B cell (primary cell): ENCODE measurements at regions not wholly inside any gene's neighbourhood (a gene's known extent, or its start where the extent isn't known, plus 50 kb on each side); places are given as distances from the start of the nearest gene placed in this dataset.

Experiments
- ATAC-seq: fragments of 200-7000 bp; cut with Tn5 transposase; one replicate; pipeline ENCODE4 v1.10.0; 2021; ENCODE audit warnings: low read depth, mild to moderate bottlenecking, moderate number of reproducible peaks, moderate library complexity
- CTCF ChIA-PET: fragments of 350-600 bp; sonication (Branson Sonifier 250); formaldehyde crosslinking; loops from one replicate; lab custom pipeline; 2021; ENCODE audit warnings: antibody characterized with exemption, inconsistent platforms; lab: Charles Lee
- POLR2A ChIA-PET: fragments of 350-600 bp; sonication (Branson Sonifier 250); formaldehyde crosslinking; loops from one replicate; lab custom pipeline; 2021; ENCODE audit warnings: antibody characterized with exemption; lab: Charles Lee
- DNase-seq: peaks from one replicate; pipeline ENCODE4 v3.0.0; 2013
- H2AFZ ChIP-seq: 2 replicates; pipeline ENCODE4 v1.6.1; 2012; ENCODE audit warnings: mild to moderate bottlenecking, low read depth, low read length; ENCODE audit not compliant: insufficient read depth, poor library complexity, severe bottlenecking
- H3K27ac ChIP-seq, 2 donors: 1 replicate in 1 of 2; 2 replicates in 1 of 2; pipeline ENCODE4 v1.5.1; 2012 to 2013; ENCODE audit warnings: low read length in 2 of 2, mild to moderate bottlenecking in 2 of 2, moderate library complexity in 1 of 2
- H3K27me3 ChIP-seq, 4 experiments: fragments of 200-600 bp in 1 of 4; sonication (generic) in 1 of 4; replicated peaks in 1 of 4; 1 replicate in 2 of 4; 2 replicates in 2 of 4; pipeline versions ENCODE4 v1.6.1 to v1.7.0; 2013 to 2016; ENCODE audit warnings: low read length in 3 of 4, mild to moderate bottlenecking in 2 of 4, mixed read lengths in 1 of 4, moderate library complexity in 1 of 4; ENCODE audit not compliant: insufficient read depth in 4 of 4, control insufficient read depth in 3 of 4; ENCODE audit errors: control extremely low read depth in 1 of 4
- H3K36me3 ChIP-seq, 2 experiments: replicated peaks in 1 of 2; 1 replicate in 1 of 2; 2 replicates in 1 of 2; pipeline versions ENCODE4 v1.6.1 to v1.7.1; 2013; ENCODE audit warnings: low read length in 1 of 2; ENCODE audit not compliant: insufficient read depth in 2 of 2, control insufficient read depth in 1 of 2; ENCODE audit errors: control extremely low read depth in 1 of 2, extremely low read depth in 1 of 2
- H3K4me1 ChIP-seq, 2 donors: fragments of 200-600 bp in 1 of 2; sonication (generic) in 1 of 2; 1 replicate in 1 of 2; 2 replicates in 1 of 2; pipeline versions ENCODE4 v1.5.1 to v1.6.1; 2013 to 2017; ENCODE audit warnings: low read length in 2 of 2; ENCODE audit not compliant: control insufficient read depth in 2 of 2, insufficient read depth in 2 of 2
- H3K4me2 ChIP-seq: replicated peaks from 2 replicates; pipeline ENCODE3; 2012; ENCODE audit warnings: mild to moderate bottlenecking, low read depth, low read length; ENCODE audit not compliant: poor library complexity, severe bottlenecking
- H3K4me3 ChIP-seq, 5 experiments: fragments of 200-600 bp in 1 of 5; sonication (generic) in 1 of 5; 1 replicate in 3 of 5; 2 replicates in 2 of 5; pipeline versions ENCODE4 v1.5.1 to v1.7.0; 2011 to 2016; ENCODE audit warnings: low read length in 4 of 5, mild to moderate bottlenecking in 4 of 5, low read depth in 2 of 5, control low read depth in 1 of 5, moderate library complexity in 1 of 5; ENCODE audit not compliant: insufficient read depth in 1 of 5; ENCODE audit errors: control extremely low read depth in 1 of 5, extremely low read depth in 1 of 5
- H3K79me2 ChIP-seq: fragments of 200-600 bp; sonication (generic); one replicate; pipeline ENCODE4 v1.6.0; 2016; ENCODE audit warnings: low read length; ENCODE audit not compliant: control insufficient read depth, insufficient read depth
- H3K9ac ChIP-seq: fragments of 200-600 bp; sonication (generic); 2 replicates; pipeline ENCODE4 v1.6.1; 2017; ENCODE audit warnings: mild to moderate bottlenecking, low read length, moderate library complexity
- H3K9me3 ChIP-seq, 3 donors: one replicate each; pipeline versions ENCODE4 v1.6.1 to v1.7.1; 2013; ENCODE audit warnings: low read length in 2 of 3; ENCODE audit not compliant: control insufficient read depth in 2 of 3, insufficient read depth in 1 of 3; ENCODE audit errors: control extremely low read depth in 1 of 3
- H4K20me1 ChIP-seq: 2 replicates; pipeline ENCODE4 v1.6.0; 2012; ENCODE audit warnings: mild to moderate bottlenecking, low read length; ENCODE audit not compliant: insufficient read depth, control insufficient read depth, poor library complexity, severe bottlenecking
- H3K27ac Mint-ChIP-seq: one replicate; pipeline ENCODE4 v1.8.0; 2021; ENCODE audit warnings: mixed read lengths
- H3K27me3 Mint-ChIP-seq: one replicate; pipeline ENCODE4 v1.8.0; 2021; ENCODE audit warnings: mixed read lengths
- H3K4me1 Mint-ChIP-seq: one replicate; pipeline ENCODE4 v1.8.0; 2021; ENCODE audit warnings: mixed read lengths
- H3K4me3 Mint-ChIP-seq: one replicate; pipeline ENCODE4 v1.8.0; 2021; ENCODE audit warnings: mixed read lengths
- H3K9me3 Mint-ChIP-seq: one replicate; pipeline ENCODE4 v1.8.0; 2022; ENCODE audit warnings: mixed read lengths; ENCODE audit not compliant: insufficient read depth
- EZH2 ChIP-seq: IDR thresholded peaks from 2 replicates; pipeline ENCODE4 v1.6.1; 2012; ENCODE audit warnings: borderline replicate concordance, low read depth, mild to moderate bottlenecking, moderate library complexity, low read length; ENCODE audit not compliant: insufficient read depth, poor library complexity, severe bottlenecking
- WGBS: methylation state at CpG from one replicate; pipeline ENCODE4 v1.1.5; 2013; ENCODE audit warnings: missing lambda C conversion rate; ENCODE audit not compliant: insufficient coverage; 5-methylcytosine and 5-hydroxymethylcytosine counted together
- intact Hi-C: fragments of 100-400 bp; cut with micrococcal nuclease; formaldehyde crosslinking; loops from one replicate; pipeline ENCODE4 v1.10.0; 2022
- TF ChIP-seq, protein P1 (sequence below): fragments of 200-600 bp; IDR thresholded peaks from one replicate; pipeline ENCODE4 v1.8.0; 2022; ENCODE audit warnings: antibody characterized with exemption, mild to moderate bottlenecking

DNA sequence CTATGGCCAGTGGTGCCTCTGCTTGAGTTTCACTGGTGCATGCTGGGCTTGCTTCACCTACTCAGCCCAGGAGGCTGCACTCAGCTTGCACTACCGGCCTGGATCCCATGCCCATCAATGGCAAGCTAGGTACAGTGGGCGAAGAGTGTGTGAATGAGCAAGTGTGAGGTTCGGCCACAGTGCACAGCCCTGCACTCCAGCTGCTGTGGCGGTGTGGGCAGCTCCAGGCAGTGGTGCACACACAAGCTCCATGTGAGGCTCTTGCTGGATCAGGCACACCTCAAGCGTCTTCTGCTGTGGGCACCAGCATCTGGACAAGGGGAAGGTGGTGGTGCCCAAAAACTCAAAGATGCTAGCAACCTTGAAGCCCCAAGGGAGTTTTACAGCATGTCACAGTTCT lies 820.9 kb upstream of the LCORL start:
- ChIA-PET POLR2A (no interaction called here), CTCF (no interaction called here)
- H3K4me1 Mint-ChIP-seq = no peaks in the 10 kb centered on the region
- Histone ChIP-seq H3K4me2 (no peak overlapping the region), H3K4me3 (no peak overlapping the region), H3K27me3 (no peaks in the 10 kb centered on the region), H4K20me1 (no peaks in the 10 kb centered on the region), H3K36me3 (no peaks in the 10 kb centered on the region), H3K9me3 (peaks cover 0 to 11% (median 2%) of the 10 kb centered on the region in 3 donors), H3K79me2 (no peaks in the 10 kb centered on the region), H3K4me1 (no peaks in the 10 kb centered on the region), H3K9ac (no peak overlapping the region), H2AFZ (no peak overlapping the region), H3K27ac (no peak overlapping the region)
- ATAC-seq (no peak), DNase-seq (no peak)
- 82% methylated on average over 5 of the region's 5 CpGs for WGBS
- H3K4me3 Mint-ChIP-seq = no peak overlapping the region
- TF ChIP-seq EZH2 = no peak
- TF ChIP-seq, protein P1, sequence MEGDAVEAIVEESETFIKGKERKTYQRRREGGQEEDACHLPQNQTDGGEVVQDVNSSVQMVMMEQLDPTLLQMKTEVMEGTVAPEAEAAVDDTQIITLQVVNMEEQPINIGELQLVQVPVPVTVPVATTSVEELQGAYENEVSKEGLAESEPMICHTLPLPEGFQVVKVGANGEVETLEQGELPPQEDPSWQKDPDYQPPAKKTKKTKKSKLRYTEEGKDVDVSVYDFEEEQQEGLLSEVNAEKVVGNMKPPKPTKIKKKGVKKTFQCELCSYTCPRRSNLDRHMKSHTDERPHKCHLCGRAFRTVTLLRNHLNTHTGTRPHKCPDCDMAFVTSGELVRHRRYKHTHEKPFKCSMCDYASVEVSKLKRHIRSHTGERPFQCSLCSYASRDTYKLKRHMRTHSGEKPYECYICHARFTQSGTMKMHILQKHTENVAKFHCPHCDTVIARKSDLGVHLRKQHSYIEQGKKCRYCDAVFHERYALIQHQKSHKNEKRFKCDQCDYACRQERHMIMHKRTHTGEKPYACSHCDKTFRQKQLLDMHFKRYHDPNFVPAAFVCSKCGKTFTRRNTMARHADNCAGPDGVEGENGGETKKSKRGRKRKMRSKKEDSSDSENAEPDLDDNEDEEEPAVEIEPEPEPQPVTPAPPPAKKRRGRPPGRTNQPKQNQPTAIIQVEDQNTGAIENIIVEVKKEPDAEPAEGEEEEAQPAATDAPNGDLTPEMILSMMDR = no peak
- no peak overlapping the region for H3K27ac Mint-ChIP-seq
- H3K27me3 Mint-ChIP-seq = no peaks in the 10 kb centered on the region
- H3K9me3 Mint-ChIP-seq = peaks cover 7% of the 10 kb centered on the region
- intact Hi-C loops = no loop called here

DNA sequence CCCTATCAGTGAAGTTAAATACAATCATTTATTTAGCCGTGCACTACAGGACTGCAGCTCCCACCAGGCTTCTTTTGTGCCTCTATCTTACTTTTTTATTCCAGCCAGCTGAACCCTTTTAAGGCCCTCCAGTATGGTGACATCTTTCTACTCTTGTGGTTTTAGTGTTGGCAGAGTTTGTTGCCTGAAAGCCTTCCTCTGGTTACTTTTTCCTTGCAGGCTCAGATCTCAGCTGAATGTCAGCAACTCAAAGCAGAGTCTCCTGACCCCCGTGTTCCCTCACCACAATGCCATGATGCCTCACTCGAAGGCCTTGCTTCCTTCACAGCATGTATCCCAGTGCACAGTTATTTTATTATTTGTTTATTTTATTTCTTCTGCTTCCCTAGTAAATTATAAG lies 818.9 kb upstream of the LCORL start:
- no peaks in the 10 kb centered on the region for H3K27me3 ChIP-seq
- Mint-ChIP-seq H3K9me3 (peaks cover 7% of the 10 kb centered on the region), H3K4me1 (no peaks in the 10 kb centered on the region), H3K4me3 (no peak overlapping the region), H3K27me3 (no peaks in the 10 kb centered on the region), H3K27ac (no peak overlapping the region)
- POLR2A ChIA-PET = no interaction called here
- no peaks in the 10 kb centered on the region for H4K20me1 ChIP-seq
- no peak overlapping the region for H3K9ac ChIP-seq
- H3K4me2 ChIP-seq = no peak overlapping the region
- H2AFZ ChIP-seq = no peak overlapping the region
- CTCF ChIA-PET = no interaction called here
- intact Hi-C loops = no loop called here
- H3K4me1 ChIP-seq = no peaks in the 10 kb centered on the region
- peaks cover 0 to 11% (median 2%) of the 10 kb centered on the region in 3 donors for H3K9me3 ChIP-seq
- DNase-seq = no peak
- no peaks in the 10 kb centered on the region for H3K36me3 ChIP-seq
- no peak for ATAC-seq
- no peak overlapping the region for H3K27ac ChIP-seq
- TF ChIP-seq, protein P1 = no peak
- TF ChIP-seq EZH2 = no peak
- 100% methylated on average over 1 of the region's 3 CpGs for WGBS
- H3K79me2 ChIP-seq = no peaks in the 10 kb centered on the region
- H3K4me3 ChIP-seq = no peak overlapping the region
